ENCODE measurements at regions not wholly inside any gene's neighbourhood (a gene's known extent, or its start where the extent isn't known, plus 50 kb on each side); places are given as distances from the start of the nearest gene placed in this dataset.
A peak's percentile ranks its signal among the peaks of the same experiment; 100 is the strongest.

DNA sequence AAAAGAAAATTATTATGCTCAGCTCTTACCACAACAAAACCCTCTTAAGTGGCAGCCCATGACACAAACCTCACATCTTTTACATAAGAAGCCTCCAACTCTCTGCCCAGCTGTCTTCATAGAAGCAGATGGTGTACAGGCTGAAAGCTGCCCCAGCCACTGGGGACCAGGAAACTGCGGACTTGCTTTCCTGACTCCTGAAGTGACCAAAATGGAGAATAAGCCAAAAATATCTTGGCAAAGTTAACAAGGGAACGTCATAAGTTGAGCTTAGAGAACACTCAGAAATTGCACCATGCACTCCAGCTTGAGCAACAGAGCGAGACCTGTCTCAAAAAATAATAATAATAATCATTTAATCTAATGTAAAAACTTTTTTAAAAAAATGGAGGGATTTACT, 160.3 kb upstream of the CDYL start:
- DNase-seq = no peak

DNA sequence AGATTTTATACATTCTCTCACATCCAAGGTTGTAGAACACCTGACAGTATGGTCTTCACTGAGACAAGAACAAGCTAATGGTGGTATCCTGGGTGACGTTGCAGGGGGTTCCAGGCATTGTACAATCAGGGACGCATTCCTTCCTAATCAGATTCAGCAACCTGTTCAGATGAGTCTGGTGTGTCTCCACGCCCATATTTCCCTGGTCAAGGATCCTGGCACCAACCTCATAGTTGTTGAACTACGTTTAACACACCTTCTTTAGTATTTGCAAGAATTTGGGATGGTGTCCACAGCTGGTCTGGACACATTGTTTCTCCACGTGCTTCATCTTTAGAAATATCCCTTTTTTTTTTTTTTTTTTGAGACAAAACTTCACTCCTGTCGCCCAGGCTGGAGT, 161.0 kb upstream of the CDYL start:
- DNase-seq = no peak

DNA sequence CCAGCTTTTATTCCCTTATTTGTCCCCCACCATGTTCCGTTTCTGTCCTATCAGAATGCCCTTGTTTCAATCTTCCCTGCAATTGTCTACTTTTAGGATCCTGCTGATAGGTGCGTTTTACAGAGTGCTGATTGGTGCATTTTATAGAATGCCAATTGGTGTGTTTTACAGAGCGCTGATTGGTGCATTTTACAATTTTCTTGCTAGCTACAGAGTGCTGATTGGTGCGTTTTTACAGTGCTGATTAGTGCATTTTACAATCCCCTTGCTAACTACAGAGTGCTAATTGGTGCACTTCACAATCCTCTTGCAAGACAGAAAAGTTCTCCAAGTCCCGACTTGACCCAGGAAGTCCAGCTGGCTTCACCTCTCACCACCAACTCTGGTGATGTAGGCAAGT, 161.6 kb upstream of the CDYL start:
- no peak for DNase-seq

DNA sequence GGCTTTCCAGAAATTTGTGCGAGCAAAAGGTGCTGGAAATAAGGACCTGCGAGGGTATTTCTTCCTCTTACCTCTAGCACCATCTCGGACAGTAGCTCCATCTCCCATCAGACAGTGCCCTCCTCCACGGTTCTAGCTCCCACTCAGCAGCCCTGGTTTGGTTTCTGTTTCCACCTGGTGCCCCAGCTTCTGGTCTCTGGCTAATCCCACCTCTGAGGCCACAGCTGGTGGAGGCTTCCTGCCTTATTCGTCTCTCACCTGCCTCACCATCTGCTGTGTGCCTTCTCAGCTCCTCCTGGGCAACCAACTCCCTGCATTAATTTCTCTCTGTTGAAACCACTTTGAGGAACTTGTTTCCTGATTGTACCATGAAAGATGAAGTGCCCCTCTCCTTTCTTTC, 162.4 kb upstream of the CDYL start:
- DNase-seq = no peak

DNA sequence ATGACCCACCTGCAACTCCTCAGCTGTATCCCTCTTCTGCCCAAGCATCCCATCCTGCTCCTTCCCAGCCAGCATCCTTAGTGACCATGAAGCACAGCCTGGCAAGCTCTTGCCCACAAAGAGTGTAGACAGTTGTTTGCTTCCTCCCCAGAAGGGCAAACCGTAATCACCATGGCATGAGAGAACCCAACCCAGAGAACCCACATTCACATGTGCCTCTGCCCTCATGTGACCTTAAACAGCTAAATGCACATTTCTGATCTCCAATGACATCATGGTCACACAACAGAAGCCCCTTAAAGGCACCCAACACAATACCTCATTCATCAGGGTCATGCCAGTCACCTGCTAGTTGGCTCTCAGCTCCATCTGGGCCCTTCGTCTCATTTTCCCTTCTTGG, 162.8 kb upstream of the CDYL start:
- no peak for DNase-seq

DNA sequence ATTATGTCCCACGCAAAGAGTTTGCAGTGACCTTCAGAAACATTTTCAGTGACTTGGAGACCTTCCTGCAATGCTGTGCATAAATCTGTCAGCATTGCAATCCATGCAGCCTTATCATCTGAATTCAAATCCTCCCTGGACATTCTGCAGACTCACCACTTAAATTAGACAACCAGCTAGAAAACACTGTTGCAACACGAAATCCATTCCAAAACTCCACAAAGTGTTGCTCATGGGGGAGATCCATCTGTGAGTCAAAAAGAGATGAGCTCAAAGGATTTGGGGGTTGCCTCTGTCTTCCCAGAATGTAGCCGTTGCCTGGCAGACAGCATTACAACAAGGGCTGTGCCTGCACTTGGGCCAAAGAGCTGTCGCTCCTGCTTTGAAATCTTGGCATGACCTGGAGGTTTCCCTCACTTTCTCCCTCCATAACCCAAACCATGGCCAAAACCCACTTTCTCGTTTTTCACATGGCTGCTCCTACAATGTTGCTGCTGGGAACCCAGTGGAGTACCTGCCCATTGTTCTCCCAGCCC, 163.5 kb upstream of the CDYL start:
- no peak for DNase-seq

DNA sequence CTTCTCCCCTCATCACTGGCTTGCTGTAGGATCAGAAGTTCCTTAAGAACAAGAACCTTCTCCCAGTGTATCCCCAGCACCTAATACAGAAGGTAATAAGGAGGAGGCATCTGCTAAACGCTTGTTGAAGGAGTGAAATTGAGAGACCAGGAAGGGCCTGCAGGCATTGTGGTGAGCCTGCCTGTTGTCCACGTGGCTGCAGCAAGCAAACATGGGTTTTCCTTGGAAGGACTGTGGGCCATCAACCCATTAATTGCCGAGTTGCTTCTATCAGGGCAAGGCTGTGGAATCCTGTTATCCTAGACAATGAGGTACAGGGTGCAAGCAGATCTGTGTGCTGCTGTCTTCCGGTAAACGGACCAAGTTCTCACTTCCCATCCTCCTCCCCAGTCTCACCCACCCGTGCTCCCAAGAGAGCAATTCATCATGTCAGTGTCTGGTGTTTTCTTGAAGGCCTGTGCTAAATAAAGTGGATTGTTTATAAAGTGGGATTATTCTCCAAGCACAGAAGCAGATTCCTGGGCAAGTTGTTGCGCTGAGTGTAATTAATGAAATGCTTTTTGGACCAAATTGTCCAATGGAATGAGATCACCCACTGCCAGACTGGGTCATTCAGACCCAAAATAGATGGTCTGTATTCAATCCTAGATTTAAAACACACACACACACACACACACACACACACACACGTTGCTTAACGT, 164.6 kb upstream of the CDYL start:
- no peak for DNase-seq

DNA sequence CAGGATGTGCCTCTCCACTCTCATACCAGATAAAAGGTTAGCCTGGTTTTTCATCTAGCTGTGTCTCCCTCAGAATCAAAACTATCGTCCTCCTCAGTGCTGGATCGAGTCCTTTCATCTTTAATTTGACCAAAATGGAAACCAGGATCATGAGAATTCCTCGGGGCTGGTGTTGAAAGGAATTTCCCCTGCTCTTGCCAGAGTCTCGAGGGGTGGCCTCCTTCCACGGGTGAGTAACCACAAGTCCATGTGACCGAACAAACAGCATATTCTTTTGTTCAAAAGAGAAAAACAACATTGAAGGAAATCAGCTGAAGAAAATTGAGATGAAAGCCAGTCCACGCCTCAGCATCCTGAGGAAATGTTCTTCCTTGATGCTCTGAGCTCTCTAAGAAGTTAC, 165.9 kb upstream of the CDYL start:
- no peak for DNase-seq

DNA sequence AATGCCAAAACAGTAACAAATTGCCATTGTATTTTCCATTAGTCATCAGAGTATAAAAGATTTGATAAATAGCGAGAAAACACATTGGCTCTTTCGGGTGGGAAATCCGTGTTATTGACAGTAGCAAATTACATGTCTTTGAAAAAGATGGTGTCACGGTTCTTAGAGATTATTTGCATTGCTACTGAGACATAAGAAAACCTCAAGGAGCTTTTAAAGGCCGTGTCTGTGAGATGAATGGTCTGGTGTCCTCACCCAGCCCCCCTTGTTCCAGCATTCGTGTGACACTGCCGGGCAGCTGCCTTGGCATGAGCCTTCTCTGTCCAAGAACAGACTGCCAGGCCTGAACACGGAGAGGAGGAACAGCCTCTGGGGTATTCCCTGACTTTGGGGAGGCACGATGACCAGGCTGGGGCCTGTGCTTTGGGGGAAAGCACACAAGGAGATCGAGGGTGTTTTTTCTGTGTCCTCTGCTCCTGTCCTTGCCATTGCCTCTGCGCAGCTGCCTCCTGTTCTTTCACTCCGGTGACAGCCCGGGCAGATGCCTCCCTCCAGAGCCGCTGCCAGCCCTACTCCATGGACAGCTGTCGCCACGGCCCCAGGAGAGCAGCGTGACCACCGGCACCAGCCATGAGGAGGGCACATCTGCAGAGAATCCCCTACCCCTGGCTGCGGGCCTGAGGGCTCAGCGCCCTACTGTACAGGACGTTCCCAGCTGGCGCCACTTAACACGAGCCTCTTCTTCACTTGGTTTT, 167.7 kb upstream of the CDYL start:
- DNase-seq = no peak

DNA sequence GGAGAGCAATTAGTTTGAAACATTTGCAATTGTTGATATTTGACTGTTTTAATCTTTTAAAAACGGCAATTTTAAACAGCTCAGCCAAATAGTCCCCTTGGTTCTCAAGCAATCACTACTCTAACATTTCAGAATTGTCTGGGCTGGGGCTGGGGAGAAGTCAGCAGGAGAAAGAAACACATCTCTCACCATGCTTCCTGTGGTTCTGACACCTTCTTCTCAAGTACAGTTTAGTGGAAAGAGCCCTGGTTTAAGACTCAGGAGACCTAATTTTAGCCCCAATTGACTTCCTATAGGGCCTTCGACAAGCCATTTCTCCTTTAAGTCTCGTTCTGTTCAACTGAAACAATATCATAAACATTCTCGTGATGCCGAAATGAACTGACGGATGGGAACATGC, 168.4 kb upstream of the CDYL start:
- DNase-seq = no peak

DNA sequence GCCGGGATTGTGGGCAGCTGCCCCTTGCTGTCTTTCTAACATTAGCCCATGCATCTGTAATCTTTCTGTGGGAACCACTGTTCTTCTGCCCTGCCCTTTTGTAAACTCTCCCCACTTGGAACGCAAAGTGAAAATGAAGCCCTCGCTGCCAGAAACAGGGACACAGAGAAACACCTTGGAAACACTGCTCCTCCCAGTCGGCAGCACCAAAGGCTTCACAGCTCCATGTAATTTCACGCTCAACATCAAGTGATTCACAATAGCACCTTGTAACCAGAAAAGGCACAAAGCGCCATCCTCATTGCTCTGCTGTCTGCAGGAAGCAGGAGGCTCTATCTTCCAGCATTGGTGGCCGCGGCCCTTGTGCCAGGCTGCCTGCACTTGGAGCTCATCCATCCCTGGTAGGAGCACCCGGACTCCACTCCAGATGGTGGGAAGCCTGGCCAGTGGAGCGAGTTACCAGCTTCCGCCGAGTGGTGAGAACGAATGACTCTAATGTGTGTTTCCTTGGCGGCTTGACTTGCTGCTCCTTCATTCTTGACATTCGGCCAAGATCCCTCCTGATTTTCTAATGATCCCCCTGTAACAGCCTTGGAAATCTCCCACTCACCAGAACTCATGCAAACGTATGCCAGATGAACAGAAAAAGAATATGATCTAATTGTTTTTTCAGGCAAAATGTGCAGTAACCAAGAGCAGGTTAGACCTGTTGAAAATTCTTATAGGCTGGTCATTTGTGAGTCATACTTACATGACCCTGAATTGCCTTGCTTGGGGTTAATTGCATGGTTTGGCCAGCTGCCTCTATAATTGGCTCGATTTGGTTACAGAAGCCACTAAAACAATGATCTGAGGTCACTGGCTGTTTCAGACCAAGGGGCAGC, 169.1 kb upstream of the CDYL start:
- DNase-seq = no peak

DNA sequence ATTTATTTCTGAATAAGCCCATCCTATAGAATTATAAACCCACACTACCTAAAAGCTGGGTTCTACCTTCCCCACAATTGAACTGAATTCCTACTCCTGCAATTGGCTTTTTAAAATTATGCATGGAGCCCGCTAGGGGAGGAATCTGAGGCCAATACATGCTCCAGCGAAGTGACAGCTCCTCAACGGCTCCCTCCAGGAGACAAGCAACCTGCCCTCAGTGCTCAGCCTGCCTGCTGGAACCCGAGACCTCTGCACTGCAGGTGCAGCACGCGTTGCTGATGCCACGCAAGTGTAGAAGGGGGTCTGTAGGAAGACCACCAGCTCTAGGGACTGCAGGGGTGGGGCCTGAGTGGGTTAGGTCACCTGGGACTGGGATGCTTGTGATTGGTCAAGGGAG, 170.2 kb upstream of the CDYL start:
- no peak for DNase-seq

DNA sequence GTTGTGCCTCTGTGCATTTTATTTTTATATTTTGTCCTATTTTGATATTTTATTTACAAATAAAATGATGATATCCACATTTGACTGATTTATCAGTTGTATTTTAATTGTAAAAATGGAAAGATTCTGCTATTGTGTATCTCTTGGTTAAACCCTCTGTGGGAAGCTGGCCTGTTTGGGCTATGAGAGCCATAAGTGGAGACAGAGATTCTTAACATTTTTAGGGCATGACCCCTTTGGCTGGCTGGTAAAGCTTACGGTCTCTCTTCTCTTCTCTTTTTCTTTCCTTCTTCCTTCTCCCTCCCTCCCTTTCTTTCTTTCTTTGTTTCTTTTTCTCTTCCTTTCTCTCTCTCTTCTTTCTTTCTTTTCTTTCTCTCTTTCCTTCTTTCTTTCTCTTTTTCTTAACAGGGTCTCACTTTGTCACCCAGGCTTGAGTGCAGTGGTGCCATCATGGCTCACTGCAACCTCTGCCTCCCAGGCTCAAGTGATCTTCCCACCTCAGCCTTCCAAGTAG, 172.3 kb upstream of the CDYL start:
- no peak for DNase-seq

DNA sequence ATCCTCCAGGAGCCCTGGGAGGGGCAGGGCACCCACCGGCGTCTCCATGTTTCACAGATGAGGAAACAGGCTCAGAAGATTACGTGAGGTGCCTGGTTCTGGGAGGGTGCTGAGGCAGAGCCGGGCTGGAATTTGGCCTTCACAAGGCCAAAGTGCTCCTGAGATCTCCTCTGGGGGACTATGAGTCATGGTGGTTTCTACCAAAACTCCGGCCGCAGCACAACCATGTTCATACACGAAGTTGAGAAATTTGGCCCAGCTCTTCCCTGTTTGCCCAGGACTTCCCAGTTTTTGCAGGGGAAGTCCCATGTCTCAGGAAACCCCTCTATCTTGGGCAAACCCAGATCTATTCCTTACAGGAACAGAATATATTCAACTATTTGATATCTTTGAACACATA, 172.9 kb upstream of the CDYL start:
- DNase-seq = peak; percentile 85 to 92

DNA sequence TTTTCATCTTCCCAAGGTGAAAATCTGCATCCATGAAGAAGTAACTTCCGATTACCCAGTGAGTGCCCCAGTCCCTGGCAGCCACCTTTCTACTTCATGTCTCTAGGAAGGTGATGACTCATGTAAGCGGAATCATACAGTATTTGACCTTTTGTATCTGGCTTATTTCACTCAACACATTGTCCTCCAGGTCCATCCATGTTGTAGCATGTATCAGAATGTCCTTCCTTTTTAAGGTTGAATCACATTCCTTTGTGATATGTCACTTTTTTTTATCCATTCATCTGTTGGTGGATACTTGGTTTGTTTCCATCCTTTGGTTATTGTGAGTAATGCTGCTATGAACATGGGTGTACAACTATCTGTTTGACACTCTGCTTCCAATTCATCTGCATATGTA, 176.3 kb upstream of the CDYL start:
- DNase-seq = no peak

DNA sequence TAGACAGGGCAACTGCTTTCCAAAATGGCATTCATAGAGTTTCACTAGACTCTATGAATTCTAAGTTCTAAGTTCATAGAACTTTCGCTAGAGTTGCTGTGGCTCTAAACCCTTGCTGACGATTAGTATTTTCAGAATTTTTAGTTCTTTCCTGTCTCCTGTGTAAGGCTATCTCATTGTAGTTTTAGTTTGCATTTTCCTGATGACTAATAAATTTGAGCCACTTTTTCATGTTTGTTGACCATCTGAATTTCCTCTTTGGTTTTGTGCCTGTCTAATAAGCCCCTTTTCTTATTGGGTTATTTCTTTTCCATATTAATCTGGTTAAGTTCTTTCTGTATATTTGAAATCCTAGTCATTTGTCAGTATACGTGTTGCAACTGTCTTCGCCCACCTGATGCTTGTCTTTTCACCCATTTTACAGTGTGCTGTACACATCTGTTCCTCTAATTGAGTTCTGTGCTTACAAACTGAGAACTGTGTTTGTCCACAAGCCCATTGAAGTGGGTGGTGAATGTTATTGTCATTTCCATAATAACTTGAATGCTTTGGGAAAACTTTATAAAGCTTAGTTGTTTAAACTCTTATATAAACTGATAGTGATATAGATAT, 177.7 kb upstream of the CDYL start:
- DNase-seq = peak; percentile 58 to 75

DNA sequence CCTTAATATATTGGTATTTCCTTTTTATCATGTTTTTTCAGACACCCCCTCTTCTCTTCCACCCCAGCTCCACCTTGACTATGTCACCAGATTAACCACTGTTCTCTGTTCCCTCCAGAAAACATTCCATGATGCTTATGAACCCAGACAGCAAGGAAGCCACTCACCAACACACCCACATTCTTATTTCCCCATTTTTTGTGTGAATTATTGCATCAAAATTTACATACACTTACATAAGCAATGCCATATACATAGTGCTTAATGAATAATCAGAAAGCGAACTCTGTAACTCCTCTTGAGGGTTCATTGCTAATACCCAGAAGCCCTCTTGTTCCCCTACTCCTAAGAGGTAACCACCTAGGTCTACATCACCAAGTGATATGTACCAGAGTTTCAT, 182.3 kb upstream of the CDYL start:
- DNase-seq = peak; percentile 63 to 75

DNA sequence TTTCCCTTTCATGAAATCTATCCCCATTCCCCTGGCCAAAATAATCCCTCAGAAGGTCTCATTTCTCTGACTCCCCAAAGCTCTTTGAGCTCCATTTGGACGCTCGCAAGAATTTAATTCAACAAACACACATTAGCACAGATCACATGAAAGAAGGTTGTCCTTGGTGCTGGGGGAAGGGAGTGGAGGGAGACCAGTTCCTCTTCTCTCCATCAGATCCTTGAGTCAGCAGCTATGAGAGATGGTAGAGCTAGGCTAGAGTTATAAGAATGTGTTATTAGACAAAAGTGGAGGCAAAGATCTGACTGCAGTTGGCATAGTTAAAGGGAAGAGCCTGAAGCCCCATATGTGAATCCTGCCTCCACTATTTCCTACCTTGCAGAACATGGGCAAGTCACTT, 184.2 kb upstream of the CDYL start:
- no peak for DNase-seq

DNA sequence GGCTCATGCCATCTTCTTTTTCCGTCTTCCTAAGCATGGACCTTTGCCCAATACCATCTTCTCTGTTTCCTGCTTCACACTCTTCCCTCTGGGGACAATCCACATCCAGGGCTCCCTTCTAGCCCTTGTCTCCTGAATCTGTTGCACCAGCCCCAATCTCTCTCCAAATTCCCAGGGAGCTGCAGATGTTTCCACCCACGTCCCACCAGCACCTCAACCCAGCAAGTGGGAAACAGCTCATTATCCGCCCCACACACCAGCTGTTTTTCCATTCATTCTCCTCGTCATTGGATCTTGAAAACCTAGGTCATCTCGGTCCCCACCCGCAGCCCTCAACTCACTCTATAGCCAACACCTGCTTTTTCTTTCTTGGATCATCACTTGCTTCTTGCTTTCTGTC, 185.0 kb upstream of the CDYL start:
- DNase-seq = no peak

DNA sequence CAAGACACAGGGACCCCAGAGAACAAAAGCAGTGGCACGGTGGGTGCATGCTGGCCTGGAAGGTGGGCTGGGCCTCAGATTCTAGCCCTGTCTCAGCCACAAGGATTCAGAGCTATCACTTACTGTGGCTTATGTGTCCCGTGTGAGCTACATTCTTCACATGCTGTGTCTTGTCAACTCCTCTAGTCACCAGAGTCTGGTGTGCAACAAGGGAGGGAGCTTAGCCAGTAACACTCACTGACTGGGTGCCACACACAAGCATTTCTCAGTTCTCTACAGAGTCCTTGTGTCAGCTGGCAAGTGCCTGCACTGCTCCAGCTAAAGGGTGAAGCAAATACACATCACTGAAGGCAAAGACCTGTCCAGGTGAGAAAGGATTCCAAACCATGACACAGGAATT, 186.9 kb upstream of the CDYL start:
- no peak for DNase-seq

DNA sequence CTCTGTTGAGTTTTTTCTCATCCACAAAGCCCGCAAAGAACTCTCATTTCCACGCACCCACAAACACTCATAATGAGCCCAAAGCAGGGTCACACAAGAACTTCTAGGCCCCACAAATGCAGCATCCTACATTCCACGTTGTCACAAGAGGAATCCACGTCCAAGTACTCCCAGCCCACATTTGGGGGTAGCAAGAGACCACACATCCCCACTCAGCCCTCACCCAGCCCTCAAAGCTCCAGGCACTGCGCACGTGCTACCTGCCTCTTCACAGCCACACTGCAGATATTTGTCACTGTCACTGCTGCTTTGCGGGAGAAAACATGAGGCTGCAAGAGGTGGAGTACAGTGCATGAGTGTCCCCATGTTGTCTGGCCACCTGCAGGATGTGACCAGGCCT, 187.6 kb upstream of the CDYL start:
- DNase-seq = no peak

DNA sequence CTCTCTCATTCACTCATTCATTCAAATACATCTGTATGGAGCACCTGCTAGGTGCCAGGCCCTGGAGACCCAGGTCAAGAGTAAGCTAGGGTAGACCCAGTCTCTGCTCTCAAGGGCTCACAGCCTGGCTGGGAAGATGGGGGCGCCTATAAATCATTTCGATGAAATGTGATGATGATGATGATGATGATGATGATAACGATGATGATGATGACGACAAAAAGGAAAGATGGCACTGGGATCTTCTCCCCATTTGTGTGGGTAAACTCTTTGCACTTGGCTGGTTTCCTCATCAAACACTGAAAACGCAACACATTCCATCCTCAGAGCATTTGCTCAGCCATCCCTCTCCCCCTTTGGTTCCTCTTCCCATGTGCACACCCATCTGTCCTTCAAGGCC, 188.0 kb upstream of the CDYL start:
- DNase-seq = no peak

DNA sequence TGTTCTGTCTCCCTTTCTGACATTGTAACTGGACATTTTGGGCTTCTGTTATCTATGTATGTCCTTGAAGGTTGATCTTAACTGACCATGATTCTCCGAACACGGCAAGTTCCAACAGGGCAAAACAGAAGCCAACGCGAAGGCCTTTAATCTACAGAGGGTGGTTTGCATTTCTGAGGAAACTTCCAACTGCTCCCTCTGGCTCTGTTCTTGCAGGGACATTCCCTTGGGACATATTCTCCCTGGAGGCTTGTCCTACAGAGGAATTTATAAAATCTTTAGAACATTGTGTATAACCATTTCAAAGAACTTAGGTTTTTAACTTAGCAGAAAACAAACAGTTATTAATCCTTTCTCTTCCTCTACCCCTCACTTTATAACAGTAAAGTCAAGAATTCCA, 189.0 kb upstream of the CDYL start:
- DNase-seq = no peak

Data from inflammatory macrophage (primary cell).